H9 (cell line): ENCODE measurements at regions not wholly inside any gene's neighbourhood (a gene's known extent, or its start where the extent isn't known, plus 50 kb on each side); places are given as distances from the start of the nearest gene placed in this dataset.

Experiments used
- DNase-seq: peaks from one replicate; pipeline ENCODE4 v3.0.0-alpha.2; 2017
- H2AFZ ChIP-seq: one replicate; pipeline ENCODE4 v1.6.1; 2013; ENCODE audit warnings: mild to moderate bottlenecking, low read length, control low read depth, moderate library complexity
- H2AK5ac ChIP-seq: 2 replicates; pipeline ENCODE4 v1.6.1; 2013; ENCODE audit warnings: low read length, control low read depth, mixed read lengths; ENCODE audit not compliant: insufficient read length
- H2BK120ac ChIP-seq: one replicate; pipeline ENCODE4 v1.6.1; 2013; ENCODE audit warnings: low read depth, mild to moderate bottlenecking, low read length, control low read depth, inconsistent platforms; ENCODE audit not compliant: poor library complexity, severe bottlenecking
- H2BK12ac ChIP-seq: 2 replicates; pipeline ENCODE4 v1.6.1; 2013; ENCODE audit warnings: low read length, control low read depth, mixed read lengths, low read depth; ENCODE audit not compliant: insufficient read length
- H2BK15ac ChIP-seq: 2 replicates; pipeline ENCODE4 v1.6.1; 2013; ENCODE audit warnings: low read depth, low read length, control low read depth
- H2BK20ac ChIP-seq: one replicate; pipeline ENCODE4 v1.6.1; 2013; ENCODE audit warnings: low read depth, mild to moderate bottlenecking, low read length, control low read depth, inconsistent platforms; ENCODE audit not compliant: poor library complexity, severe bottlenecking
- H2BK5ac ChIP-seq: 2 replicates; pipeline ENCODE4 v1.6.1; 2013; ENCODE audit warnings: low read length, control low read depth, mixed read lengths; ENCODE audit not compliant: insufficient read length
- H3K14ac ChIP-seq: 2 replicates; pipeline ENCODE4 v1.6.1; 2013; ENCODE audit warnings: low read length, control low read depth; ENCODE audit not compliant: insufficient read depth
- H3K18ac ChIP-seq: 2 replicates; pipeline ENCODE4 v1.6.1; 2013; ENCODE audit warnings: low read depth, mild to moderate bottlenecking, mixed read lengths, low read length, control low read depth; ENCODE audit not compliant: insufficient read length
- H3K23ac ChIP-seq: 2 replicates; pipeline ENCODE4 v1.6.1; 2013; ENCODE audit warnings: low read length, control low read depth, mixed read lengths, low read depth; ENCODE audit not compliant: insufficient read length
- H3K23me2 ChIP-seq: 2 replicates; pipeline ENCODE4 v1.6.1; 2013; ENCODE audit warnings: low read depth, mild to moderate bottlenecking, mixed read lengths, low read length, control low read depth; ENCODE audit not compliant: insufficient read length, poor library complexity, severe bottlenecking
- H3K27ac ChIP-seq: 2 replicates; pipeline ENCODE4 v1.5.1; 2013; ENCODE audit warnings: low read length, control low read depth, mixed read lengths, low read depth; ENCODE audit not compliant: insufficient read length
- H3K27me3 ChIP-seq: 2 replicates; pipeline ENCODE4 v1.6.1; 2013; ENCODE audit warnings: low read length, control low read depth, inconsistent platforms; ENCODE audit not compliant: insufficient read depth
- H3K4ac ChIP-seq: 2 replicates; pipeline ENCODE4 v1.6.1; 2013; ENCODE audit warnings: low read depth, mild to moderate bottlenecking, control low read depth, inconsistent platforms, low read length, moderate library complexity
- H3K4me1 ChIP-seq: 2 replicates; pipeline ENCODE4 v1.6.1; 2013; ENCODE audit warnings: low read length, control low read depth, inconsistent platforms; ENCODE audit not compliant: insufficient read depth
- H3K4me2 ChIP-seq: 2 replicates; pipeline ENCODE4 v1.6.1; 2013; ENCODE audit warnings: low read length, control low read depth, mixed read lengths; ENCODE audit not compliant: insufficient read length, insufficient read depth
- H3K56ac ChIP-seq: 2 replicates; pipeline ENCODE4 v1.6.1; 2013; ENCODE audit warnings: low read depth, mild to moderate bottlenecking, mixed read lengths, low read length, control low read depth; ENCODE audit not compliant: insufficient read length
- H3K79me1 ChIP-seq: 2 replicates; pipeline ENCODE4 v1.6.1; 2013; ENCODE audit warnings: low read depth, mild to moderate bottlenecking, moderate library complexity, low read length, control low read depth, inconsistent platforms; ENCODE audit not compliant: insufficient read depth, poor library complexity, severe bottlenecking
- H3K79me2 ChIP-seq: 2 replicates; pipeline ENCODE4 v1.6.1; 2013; ENCODE audit warnings: low read length, control low read depth, inconsistent platforms; ENCODE audit not compliant: insufficient read depth
- H3K9ac ChIP-seq: 2 replicates; pipeline ENCODE4 v1.6.1; 2013; ENCODE audit warnings: low read length, control low read depth, mixed read lengths; ENCODE audit not compliant: insufficient read length; ENCODE audit errors: extremely low read depth
- H3K9me3 ChIP-seq: one replicate; pipeline ENCODE4 v1.6.1; 2013; ENCODE audit warnings: low read depth, low read length, inconsistent platforms; ENCODE audit not compliant: control insufficient read depth
- H3T11ph ChIP-seq: one replicate; pipeline ENCODE4 v1.6.1; 2013; ENCODE audit warnings: mild to moderate bottlenecking, low read length, control low read depth, inconsistent platforms
- H4K20me1 ChIP-seq: one replicate; pipeline ENCODE4 v1.6.1; 2013; ENCODE audit not compliant: control insufficient read depth, insufficient read length, insufficient read depth
- H4K5ac ChIP-seq: 2 replicates; pipeline ENCODE4 v1.6.1; 2013; ENCODE audit warnings: low read depth, mild to moderate bottlenecking, mixed read lengths, low read length, control low read depth; ENCODE audit not compliant: insufficient read length
- H4K8ac ChIP-seq: replicated peaks from 2 replicates; pipeline ENCODE4 v1.6.1; 2013; ENCODE audit warnings: low read length, control low read depth, mixed read lengths, low read depth; ENCODE audit not compliant: insufficient read length
- H4K91ac ChIP-seq: 2 replicates; pipeline ENCODE4 v1.6.1; 2013; ENCODE audit warnings: low read depth, mild to moderate bottlenecking, moderate library complexity, mixed read lengths, low read length, control low read depth; ENCODE audit not compliant: insufficient read length
- H3K27ac Mint-ChIP-seq, 3 experiments: 2 replicates in 2 of 3; 3 replicates in 1 of 3; pipeline ENCODE4 v1.8.0; 2020 to 2021; ENCODE audit warnings: mixed read lengths in 3 of 3, mild to moderate bottlenecking in 1 of 3, moderate library complexity in 1 of 3
- H3K27me3 Mint-ChIP-seq: 2 replicates; pipeline ENCODE4 v1.8.0; 2021; ENCODE audit warnings: low read depth, mild to moderate bottlenecking, moderate library complexity, mixed read lengths
- H3K36me3 Mint-ChIP-seq, 3 experiments: 2 replicates in 2 of 3; 3 replicates in 1 of 3; pipeline ENCODE4 v1.8.0; 2020 to 2021; ENCODE audit warnings: low read depth in 3 of 3, mixed read lengths in 3 of 3; ENCODE audit not compliant: insufficient read depth in 1 of 3
- H3K4me1 Mint-ChIP-seq, 2 experiments: 2 replicates each; pipeline ENCODE4 v1.8.0; 2020; ENCODE audit warnings: mixed read lengths in 2 of 2
- H3K4me3 Mint-ChIP-seq, 2 experiments: 2 replicates in 1 of 2; 3 replicates in 1 of 2; pipeline ENCODE4 v1.8.0; 2020 to 2021; ENCODE audit warnings: mild to moderate bottlenecking in 2 of 2, mixed read lengths in 2 of 2, moderate library complexity in 1 of 2
- H3K9me3 Mint-ChIP-seq, 2 experiments: 2 replicates in 1 of 2; 3 replicates in 1 of 2; pipeline ENCODE4 v1.8.0; 2020; ENCODE audit warnings: mild to moderate bottlenecking in 2 of 2, mixed read lengths in 2 of 2, moderate library complexity in 1 of 2
- WGBS: extraction: QIAGEN DNeasy Blood & Tissue Kit; methylation state at CpG from one replicate; pipeline ENCODE4 v1.1.7; 2013; ENCODE audit warnings: missing lambda C conversion rate, low lambda C conversion rate, mixed read lengths; ENCODE audit not compliant: insufficient read length; ENCODE audit errors: extremely low coverage; 5-methylcytosine and 5-hydroxymethylcytosine counted together
- TF ChIP-seq, protein P1 (sequence below): fragments of 200-600 bp; sonication (generic); conservative IDR thresholded peaks from 3 replicates; pipeline ENCODE4 v1.8.0; 2021; ENCODE audit warnings: antibody characterized with exemption, mild to moderate bottlenecking

DNA sequence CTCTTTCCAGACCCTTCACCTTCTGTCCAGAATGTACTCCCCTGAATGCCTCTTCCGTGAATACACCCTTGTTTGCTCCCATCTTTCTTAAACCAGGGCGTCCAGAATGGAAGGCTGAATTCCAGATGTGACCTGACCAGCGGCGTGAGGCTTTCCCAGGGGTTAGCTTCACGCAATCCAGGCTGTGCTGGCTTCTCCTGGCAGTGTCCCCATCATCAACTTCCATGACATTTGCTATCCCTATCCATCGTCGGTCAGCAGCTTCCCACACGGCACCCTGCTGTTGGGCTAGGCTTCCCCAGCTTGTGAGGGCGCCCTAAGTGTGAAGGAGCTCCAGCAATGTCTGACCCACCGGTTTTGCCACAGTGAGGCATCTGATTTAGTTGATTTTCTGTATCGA is 339.8 kb upstream of the TNRC6C start:
- Histone ChIP-seq H3K23me2 (no peaks in the 10 kb centered on the region), H3K79me2 (no peaks in the 10 kb centered on the region), H3K4ac (no peak overlapping the region), H4K5ac (no peak overlapping the region), H3K27me3 (no peaks in the 10 kb centered on the region), H3K18ac (no peak overlapping the region), H2BK120ac (no peak overlapping the region), H3K4me1 (no peaks in the 10 kb centered on the region), H3K79me1 (no peaks in the 10 kb centered on the region), H3K9ac (no peak overlapping the region), H3K27ac (no peak overlapping the region), H3K23ac (no peak overlapping the region), H2BK20ac (no peak overlapping the region), H2BK12ac (no peak overlapping the region), H3K56ac (no peak overlapping the region), H3K14ac (no peak overlapping the region), H3K9me3 (no peaks in the 10 kb centered on the region), H4K20me1 (no peaks in the 10 kb centered on the region), H2BK15ac (no peak overlapping the region), H3T11ph (no peak overlapping the region), H3K4me2 (no peak overlapping the region), H2BK5ac (no peak overlapping the region), H4K8ac (no peak overlapping the region), H2AFZ (no peak overlapping the region), H2AK5ac (no peak overlapping the region), H4K91ac (no peak overlapping the region)
- TF ChIP-seq, protein P1, sequence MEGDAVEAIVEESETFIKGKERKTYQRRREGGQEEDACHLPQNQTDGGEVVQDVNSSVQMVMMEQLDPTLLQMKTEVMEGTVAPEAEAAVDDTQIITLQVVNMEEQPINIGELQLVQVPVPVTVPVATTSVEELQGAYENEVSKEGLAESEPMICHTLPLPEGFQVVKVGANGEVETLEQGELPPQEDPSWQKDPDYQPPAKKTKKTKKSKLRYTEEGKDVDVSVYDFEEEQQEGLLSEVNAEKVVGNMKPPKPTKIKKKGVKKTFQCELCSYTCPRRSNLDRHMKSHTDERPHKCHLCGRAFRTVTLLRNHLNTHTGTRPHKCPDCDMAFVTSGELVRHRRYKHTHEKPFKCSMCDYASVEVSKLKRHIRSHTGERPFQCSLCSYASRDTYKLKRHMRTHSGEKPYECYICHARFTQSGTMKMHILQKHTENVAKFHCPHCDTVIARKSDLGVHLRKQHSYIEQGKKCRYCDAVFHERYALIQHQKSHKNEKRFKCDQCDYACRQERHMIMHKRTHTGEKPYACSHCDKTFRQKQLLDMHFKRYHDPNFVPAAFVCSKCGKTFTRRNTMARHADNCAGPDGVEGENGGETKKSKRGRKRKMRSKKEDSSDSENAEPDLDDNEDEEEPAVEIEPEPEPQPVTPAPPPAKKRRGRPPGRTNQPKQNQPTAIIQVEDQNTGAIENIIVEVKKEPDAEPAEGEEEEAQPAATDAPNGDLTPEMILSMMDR, result no peak
- Mint-ChIP-seq H3K36me3 (peaks cover 4 to 6% (median 5%) of the 10 kb centered on the region in 3 experiments; a peak in 3 of 7 replicates), H3K9me3 (peaks cover 8% of the 10 kb centered on the region in 2 experiments; a peak in 1 of 5 replicates), H3K4me3 (no peak overlapping the region), H3K27me3 (peaks cover 16% of the 10 kb centered on the region), H3K27ac (no peak overlapping the region), H3K4me1 (peaks cover 23 to 24% of the 10 kb centered on the region in 2 experiments)
- WGBS, result no CpG with 5 or more reads among the region's 11 CpGs
- DNase-seq, result no peak
